Activated CD4-positive, CD25-positive, alpha-beta regulatory T cell treated with anti-CD3 and anti-CD28 coated beads, Interleukin-2, amount 50 U/mL, for 16 hours (primary cell): ENCODE measurements at regions not wholly inside any gene's neighbourhood (a gene's known extent, or its start where the extent isn't known, plus 50 kb on each side); places are given as distances from the start of the nearest gene placed in this dataset.
"Not testable (repeated sequence)": the region's sequence is repeated elsewhere in the genome, so short reads cannot be mapped to it uniquely, and the experiment has no call there.

Experiments used
- DNase-seq: peaks from one replicate; pipeline ENCODE4 v3.0.0-alpha.2; 2020; ENCODE audit warnings: low read depth, low spot score

DNA sequence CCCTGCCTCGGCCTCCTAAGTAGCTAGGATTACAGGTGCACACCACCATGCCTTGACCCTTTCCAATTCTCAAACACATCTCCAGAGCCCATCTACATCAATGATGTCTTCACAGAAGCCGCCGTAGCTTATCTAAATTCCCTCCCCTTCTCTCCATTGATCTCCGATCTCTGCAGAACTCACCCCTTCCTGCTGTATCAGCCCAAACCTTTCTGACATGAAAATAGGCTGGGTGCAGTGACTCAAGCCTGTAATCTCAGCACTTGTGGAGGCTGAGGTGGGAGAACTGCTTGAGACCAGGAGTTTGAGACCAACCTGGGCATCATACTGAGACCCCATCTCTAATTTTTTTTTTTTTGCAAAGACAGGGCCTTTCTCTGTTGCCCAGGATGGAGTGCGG lies 406.6 kb upstream of the AMELY start:
- no peak for DNase-seq

DNA sequence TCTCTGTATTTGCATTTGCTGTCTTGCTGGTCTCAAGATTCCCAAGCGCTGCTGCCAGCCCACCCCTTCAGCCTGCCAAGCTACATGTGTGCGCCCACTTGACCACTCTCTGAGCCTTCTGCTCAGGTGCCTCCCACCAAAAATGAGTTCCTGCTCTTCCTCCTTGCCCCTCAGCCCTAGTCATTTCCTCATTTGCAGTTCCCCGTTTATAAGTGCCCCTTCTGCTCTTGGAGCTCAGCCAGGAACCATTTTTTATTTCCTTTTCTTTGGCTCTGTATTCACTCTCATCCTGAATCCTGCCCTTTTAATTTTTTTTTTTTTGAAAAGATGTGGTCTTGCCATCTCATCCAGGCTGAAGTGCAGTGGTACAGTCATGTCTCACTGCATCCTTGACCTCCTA lies 406.0 kb upstream of the AMELY start:
- no peak for DNase-seq

- peak; percentile 31 for DNase-seq
Measured at GRCh38 chrY:7310482-7311269, 399.1 kb upstream of the AMELY start.

GRCh38 chrY:7308816-7309215 lies 397.3 kb upstream of the AMELY start:
- DNase-seq = no peak

- DNase-seq = no peak
Measured at GRCh38 chrY:7302306-7302705, 390.8 kb upstream of the AMELY start.

- DNase-seq = no peak
Measured at GRCh38 chrY:7299960-7300359, 388.4 kb upstream of the AMELY start.

GRCh38 chrY:7292113-7292512 lies 380.6 kb upstream of the AMELY start:
- DNase-seq = no peak

DNA sequence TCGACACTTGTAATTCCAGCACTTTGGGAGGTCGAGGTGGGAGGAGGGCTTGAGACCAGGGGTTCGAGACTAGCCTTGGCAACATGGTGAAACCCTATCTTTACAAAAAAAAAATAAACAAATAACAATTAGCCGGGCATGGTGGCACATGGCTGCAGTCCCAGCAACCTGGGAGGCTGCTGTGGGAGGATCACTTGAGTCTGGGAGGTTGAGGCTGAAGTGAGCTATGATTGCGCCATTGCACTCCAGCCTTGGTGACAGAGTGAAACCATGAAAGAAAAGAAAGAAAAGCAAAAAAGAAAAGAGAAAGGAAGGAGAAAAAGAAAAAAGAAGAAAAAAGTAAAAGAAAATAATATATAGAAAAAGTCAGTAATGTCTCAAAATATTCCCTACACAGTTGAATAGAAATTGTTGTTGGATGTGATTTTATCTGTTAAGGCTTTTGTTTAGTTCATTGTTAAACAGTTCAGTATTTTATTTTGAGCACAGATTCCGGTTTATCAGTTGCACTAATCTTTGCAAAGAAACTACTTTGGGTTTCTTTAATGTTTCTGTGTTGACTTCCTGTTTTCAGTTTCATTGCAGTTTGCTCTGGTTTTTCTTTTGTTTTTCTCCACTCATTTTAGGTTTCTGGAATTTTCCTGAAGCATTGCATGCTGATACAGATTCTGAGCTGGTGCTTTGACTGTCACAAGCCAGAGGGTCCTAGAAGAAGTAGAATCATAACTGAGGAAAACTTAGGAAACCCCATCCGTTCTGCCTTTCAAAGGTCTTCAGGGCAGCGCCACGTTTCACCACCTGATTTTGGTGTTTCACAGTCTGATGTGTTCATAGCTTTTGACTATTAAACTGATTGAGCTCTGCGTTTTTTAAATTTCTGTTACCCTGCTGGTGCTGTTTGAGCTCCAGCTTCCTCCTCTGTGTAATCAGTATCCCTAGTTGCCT lies 378.6 kb upstream of the AMELY start:
- no peak for DNase-seq

GRCh38 chrY:7288611-7289010 lies 377.1 kb upstream of the AMELY start:
- DNase-seq = no peak

DNA sequence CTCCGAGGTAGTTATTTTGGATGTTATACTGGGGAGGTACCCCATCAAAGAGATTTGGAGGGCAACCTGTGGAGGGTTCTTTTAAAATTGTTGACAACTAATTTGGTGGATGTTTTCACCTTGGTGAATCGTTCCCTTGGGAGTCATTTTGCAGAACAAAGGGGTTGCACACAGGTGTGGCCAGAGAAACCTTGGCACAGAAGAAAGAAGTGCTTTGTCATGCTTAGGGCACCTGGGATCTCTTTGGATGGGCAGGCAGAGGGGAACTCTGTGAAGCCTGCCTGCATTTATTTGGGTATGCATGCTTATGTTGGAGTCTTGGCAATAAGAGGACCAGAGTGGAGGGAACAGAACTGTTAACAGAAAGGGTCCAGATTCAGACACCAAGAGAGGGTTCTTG lies 376.4 kb upstream of the AMELY start:
- DNase-seq = not testable (repeated sequence)

DNA sequence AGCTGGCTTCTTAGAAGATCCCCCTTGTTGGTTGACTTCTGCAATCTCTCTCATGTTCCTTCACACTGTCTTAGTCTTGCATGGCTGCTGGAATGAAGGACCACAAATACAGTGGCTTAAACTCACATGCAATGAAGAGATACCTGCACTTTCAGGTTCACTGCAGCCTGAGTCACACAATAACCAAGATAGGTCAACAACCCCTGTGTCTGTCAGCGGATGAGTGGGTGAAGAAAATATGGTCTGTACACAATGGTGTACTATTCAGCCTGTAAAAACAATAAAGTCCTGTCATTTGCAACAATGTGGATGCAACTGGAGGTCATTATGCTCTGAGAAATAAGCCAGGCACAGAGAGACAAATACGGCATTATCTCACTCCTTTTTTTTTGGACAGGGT lies 373.8 kb upstream of the AMELY start:
- DNase-seq = no peak

DNA sequence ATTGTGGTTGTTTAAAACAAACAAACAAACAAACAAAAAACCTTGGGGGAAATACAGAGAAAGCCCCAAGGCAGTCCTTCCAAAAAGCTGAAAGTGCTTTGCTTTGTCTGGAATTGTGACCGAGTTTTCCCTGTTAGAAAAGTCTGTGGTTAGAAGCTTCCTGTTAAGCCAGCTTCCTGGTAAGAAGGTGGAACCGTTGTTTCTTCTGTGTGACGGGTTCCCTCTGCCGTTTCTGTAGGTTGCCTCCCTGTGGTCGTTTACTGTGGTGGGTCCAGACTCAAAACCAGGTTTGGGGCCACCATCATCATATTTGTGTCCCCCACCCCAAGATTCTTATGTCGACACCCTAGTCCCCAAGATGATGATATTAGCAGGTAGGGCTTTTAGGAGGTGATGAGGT lies 371.4 kb upstream of the AMELY start:
- no peak for DNase-seq

DNA sequence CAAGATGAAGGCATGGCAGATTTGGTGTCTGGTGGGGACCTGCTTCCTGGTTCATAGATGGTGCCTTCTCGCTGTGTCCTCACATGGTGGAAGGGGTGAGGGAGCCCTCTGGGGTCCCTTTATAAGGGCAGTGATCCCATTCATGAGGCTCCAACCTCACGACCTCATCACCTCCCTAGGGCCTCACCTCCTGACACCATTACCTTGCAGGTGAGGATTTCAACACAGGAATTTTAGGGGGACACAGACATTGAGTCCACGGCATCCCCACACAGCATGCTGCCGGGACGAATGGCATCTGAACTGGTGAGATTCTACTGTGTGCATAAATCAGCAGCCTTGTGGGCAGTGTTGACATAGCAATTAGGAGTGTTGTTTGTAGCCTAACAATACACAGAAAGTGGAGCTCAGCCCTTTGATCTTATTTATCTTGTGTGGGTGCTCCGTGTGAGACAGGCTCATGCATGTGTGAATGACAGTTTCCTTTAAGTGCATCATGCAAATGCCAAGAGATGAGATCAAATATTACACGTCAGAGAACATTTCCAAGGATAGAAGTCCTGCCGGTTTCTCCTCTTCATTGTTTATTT lies 368.7 kb upstream of the AMELY start:
- DNase-seq = not testable (repeated sequence)

DNA sequence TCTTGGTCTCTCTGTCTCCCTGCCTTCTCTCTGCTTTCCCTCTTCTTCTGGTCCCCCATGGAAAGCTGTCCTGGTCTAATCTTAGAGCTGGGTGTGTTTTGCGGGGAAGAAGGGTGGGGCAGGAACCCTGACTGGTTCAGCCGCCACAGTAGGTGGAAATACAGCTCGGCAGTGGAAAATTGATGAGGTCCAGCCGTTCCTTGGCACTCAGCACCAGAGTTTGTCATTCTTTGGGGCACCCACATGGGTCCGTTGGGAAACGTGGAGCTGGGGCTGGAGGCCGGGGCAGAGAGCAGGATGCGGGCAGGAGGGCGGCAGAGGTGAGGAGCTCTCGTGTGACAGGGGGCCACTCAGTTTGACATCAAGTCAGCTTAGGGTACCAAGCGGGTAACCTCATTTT lies 364.2 kb upstream of the AMELY start:
- no peak for DNase-seq

GRCh38 chrY:7275014-7275413 lies 363.5 kb upstream of the AMELY start:
- DNase-seq = no peak

DNA sequence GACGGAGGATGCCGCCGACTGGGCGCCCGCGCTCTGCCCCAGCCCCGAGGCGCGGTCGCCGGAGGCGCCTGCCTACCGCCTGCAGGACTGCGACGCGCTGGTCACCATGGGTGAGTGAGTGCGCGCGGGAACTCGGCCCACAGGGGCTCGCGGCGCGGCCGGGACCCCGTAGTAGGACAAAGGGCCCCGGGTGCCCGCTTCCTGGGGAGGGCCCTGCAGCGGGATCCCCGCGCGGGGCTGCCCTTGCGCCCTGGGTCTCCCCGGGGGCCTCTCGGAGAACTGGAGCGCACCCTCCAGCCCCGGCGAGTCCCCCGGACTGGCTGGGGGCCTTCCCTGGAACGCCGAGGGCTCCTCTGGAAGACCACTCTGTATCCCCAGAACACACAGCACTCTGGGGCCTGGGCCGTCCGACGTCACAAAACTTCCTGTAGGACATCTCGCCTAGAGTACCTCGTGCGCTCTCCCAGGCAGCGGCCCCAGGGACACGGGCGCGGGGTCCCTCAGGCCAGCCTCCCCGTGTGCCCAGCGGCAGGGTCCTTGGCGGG lies 362.9 kb upstream of the AMELY start:
- DNase-seq = no peak

DNA sequence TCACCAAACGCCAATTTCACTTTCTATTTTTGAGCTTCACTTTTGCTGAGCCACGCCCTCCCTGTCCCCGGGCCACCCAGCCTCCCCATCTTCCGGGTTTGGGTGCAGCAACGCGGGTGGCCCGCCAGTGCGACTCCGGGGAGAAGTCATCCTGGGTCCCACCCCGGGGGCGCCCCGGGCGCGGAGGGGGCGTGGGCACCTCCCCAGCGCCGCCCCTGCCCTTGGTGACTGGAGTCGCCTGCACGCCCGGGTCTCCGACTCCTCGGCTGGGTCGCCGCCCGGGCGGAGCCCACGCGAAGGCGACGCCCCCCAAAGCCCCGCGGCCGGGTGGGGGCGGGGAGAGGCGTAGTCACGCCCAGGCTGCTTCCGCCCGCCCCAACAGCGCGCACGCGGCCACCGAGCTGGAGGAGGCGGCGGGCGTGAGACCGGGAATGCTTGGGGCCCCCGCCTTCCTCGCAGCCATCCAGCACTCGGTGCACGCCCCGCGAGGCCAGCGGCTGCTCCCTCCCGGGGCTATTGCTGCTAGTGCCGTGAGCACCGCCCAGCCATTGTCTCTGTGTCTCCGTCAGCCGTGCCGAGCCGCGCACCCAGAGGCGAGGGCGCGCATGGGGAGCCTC lies 362.1 kb upstream of the AMELY start:
- peak; percentile 71 for DNase-seq

DNA sequence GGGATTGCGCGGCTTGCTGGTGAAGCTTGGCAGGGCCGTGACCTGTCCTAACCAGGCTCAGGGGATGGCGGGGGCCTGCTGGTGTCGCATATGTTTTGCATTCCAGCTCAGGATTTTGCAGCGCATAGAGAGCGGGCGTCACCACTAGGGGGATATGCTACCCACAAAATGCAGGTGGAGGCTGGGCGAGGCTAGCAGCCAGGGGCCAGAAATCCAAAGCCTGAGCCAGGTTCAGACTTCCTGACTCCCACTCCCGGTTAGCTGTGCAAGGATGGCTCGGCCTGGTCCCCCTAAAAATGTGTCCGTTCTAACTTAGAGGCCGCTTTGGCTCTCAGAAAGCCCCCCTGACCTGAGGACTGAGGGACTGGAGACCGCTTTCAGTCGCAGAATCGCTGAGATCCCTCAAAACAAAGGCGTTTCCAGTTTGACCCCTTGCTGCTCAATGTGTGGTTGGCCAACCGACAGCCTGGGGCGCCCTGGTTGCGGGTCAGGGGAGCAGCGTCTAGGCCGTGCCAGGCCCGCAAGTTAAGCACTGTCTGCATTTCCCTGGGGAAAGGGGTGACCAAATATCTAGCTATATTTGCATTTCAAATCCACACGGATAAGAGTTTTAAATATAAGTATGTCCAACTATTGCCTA lies 361.1 kb upstream of the AMELY start:
- DNase-seq = peak; percentile 16

DNA sequence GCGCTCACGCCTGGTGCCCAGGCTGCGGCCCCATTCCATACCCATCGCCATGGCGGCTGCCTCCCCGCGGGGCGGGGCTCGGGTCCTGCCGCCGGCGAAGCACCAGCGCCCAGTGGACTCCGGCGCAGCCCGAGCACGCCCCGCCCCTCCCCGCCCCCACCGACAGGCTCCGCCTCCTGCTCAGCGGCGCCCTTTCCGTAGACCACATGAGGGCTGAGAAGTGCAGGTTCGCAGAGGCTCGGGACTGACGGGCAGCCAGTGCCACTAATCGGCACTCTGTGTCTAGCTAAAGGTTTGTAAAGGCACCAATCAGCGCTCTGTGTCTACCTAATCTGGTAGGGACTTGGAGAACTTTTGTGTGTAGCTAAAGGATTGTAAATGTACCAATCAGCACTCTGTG lies 352.2 kb upstream of the AMELY start:
- DNase-seq = no peak

GRCh38 chrY:7262531-7262930 lies 351.0 kb upstream of the AMELY start:
- DNase-seq = no peak

- no peak for DNase-seq
Measured at GRCh38 chrY:7261254-7261653, 349.7 kb upstream of the AMELY start.
